NCI-H2081 treated with DMSO at 0.1 percent for 48 hours (cell line): ENCODE measurements at regions not wholly inside any gene's neighbourhood (a gene's known extent, or its start where the extent isn't known, plus 50 kb on each side); places are given as distances from the start of the nearest gene placed in this dataset.
"Not testable (repeated sequence)": the region's sequence is repeated elsewhere in the genome, so short reads cannot be mapped to it uniquely, and the experiment has no call there.

Source experiments
- DNase-seq: peaks from one replicate; lab custom pipeline; 2025; lab: John Stamatoyannopoulos, UW

DNA sequence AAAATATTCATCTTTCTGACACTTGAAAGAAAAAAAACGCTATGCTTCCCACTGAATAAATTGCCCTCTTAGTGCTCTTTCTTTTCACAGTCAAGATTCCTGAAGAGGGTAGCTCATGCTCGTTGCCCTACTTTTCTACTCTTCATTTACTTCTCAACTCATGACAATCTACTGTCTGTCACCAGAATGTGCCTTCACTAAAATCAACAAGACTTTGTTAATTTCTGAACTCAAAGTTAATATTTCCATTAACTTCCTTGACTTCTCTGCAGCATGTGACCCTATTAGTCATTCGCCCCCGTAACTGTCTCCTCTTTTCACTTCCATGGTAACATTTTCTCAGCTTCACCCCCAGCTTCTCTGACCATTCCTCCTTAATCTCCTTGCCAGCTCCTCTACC is 98.9 kb upstream of the MAPRE2 start:
- no peak for DNase-seq

DNA sequence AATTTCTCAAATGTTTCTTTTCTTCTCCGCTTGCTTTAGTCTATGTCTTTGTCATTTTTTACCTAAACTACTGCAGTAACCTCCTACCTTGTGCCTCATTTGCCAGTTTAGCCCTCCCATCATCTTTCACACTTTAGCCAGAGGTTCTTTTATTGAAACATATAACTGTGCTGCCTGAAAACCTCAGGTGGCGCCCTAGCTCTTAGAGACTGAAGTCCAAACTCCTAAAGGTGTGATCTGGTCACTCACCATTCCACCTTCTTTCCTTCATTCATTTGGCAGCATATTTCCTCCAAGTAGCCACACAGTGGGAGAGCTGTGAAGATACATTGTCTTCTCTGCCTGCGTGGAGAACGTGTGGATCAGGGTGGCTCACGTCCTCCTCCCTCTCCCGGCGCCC is 98.2 kb upstream of the MAPRE2 start:
- DNase-seq: no peak

DNA sequence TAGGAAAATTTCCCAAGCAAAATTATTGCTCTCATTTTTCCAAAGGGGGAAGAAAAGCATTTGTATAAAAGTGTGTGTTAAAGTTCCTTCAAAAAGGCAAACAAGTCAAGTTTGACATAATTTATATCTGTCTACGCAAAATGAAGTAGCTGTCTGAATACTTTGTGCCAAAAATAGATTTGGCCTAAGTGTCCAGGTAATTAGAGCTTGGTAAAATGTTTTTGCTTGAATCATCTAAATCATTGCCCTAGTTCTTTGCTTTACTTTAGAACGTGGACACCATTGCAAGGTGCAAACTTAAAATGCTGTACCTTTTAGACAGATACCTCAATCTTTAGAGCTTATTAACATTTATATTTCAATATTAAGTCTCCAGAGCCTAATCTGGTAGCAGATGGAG is 97.6 kb upstream of the MAPRE2 start:
- DNase-seq: no peak

DNA sequence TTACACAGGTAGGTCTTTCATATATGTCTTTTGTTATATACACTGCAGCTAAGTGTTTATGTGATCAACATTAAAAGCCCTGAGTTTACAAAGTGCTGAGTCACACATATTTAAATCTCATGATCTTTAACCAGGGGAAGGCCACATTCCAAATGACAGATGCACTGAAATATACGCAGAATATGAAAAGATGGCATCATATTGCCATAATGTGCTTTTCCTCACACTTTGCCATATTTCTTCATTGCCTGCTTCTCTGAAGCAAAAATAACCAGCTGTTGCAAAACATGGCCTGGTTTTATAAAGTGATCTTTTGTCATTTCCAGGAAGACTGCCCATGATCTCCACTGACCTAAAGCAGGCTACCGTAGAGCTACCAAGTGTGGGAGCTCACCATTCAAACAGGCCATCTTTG is 93.5 kb upstream of the MAPRE2 start:
- no peak for DNase-seq

DNA sequence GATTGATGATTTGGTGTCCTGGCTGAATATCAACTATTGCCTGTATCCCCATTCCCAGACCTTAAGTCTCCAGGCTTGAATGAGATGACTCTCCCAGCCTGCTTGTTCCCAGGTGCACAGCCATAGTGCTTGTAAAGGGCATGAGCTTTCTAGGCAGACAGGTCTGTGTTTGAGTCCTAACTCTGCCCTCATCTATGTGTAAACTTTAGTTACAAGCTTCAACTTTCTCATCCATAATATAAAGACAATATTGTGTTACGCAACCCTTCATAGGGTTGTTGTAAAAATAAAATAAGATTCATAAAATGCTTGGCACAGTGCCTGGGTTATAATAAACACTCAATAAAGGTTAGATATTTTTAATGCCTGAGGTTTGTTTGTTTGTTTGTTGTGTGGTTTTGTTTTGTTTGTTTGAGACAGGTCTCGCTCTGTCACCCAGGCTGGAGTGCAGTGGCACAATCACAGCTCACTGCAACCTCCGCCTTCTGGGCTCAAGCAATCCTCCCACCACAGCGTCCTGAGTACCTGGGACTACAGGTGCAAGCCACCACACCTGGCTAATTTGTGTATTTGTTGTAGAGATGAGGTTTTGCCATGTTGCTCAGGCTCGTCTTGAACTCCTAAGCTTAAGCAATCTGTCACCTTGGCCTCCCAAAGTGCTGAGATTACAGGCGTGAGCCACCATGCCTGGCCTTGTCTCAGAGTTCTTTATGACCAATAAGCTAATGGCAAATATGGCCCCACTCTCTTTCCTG is 89.4 kb upstream of the MAPRE2 start:
- no peak for DNase-seq

DNA sequence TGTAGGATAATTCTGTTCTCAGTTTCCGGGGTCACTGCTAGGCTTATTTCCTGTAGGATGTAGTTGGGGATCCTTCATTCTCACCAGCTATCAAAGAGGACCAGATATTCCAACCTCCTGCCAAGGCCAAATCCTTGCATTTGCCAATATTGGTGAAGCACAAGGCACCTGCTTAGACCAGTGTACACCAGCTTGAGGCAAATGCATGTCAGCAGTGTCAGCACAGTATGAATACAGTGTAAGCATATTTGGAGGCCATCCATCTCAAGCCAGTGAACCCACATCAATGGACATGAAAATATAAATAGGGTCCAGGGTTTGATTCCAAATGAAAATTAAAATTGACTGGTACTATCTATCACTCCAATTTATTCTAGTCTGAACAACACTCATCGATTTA is 88.0 kb upstream of the MAPRE2 start:
- no peak for DNase-seq

DNA sequence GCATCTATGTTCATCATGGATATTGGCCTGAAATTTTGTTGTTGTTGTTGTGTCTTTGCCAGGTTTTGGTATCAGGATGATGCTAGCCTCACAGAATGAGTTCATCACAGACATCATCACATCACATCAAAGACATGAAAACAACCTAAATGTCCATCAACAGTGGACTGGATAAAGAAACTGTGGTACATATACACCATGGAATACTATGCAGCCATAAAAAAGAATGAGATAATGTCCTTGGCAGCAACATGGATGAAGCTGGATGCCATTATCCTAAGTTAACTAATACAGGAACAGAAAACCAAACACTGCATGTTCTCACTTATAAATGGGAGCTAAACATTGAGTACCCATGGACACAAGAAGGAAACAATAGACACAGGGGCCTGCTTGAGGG is 85.7 kb upstream of the MAPRE2 start:
- not testable (repeated sequence) for DNase-seq

DNA sequence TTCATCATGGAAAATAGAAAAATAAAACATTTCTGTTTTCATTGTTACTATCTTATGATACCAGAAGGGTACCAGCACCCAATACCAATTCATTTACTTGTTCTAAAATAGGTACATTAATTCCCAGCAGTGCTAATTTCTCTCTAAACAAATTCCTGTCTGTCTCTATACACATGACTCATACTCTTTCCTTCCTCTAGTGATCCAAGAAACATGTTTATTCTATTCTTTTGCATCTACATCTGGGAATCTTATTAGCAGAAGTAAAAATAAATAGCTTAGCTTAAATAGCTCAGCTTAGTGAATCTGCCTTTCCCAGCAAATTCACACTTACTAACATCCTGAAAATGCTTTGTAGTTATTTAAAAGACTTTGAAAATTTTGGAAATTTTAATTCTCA is 84.5 kb upstream of the MAPRE2 start:
- no peak for DNase-seq

DNA sequence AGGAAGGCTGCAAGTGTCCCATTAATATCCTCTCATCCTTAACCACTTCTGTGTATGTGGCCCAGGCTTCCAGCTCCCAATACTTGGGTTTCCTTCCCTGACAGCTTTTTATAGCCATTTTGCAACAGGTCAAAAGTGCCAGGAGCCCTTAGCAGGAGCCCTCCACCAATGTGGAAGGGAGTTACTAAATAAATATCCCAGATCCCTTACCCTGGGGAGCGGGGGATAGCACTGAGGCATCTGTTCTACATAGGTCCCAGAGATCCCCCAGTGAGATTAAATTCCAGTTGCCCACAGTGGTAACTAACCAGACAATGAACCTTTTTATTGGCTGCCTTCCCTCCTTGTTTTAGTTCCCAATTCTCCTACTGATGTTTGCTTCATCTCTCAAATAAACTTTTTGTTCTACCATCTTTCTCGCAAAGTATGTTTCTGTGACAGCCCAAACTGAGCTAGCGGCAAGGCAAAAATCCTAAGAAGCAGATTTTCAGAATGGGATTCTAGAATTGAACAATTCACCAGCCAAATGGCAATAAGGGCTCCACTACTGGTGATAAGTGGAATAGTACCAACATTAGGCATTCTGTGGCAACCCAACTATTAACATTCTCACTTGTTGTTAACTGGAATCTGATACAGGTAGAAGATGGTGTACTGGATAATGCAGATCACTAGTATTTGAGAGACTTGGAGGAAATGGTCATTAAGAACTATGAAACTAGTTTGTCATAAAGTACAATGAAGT is 83.9 kb upstream of the MAPRE2 start:
- DNase-seq: no peak

DNA sequence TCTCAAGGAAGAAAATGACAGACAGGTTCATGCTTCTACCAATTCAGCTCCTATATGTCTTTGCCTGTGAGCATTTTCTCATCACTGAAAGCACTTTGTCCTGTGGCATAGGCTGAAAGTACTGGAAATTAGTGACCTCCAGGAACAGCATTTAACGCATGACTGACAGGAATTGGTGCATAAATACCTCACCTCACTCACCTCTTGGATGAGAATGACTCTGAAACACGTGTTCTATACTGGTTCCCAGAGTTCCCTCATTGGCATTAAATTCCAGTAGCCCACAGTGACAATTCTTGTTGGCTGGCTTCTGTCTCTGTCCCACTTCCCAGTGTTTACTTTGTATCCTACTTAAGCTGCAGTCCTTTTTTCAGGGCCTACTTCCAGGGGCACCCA is 83.4 kb upstream of the MAPRE2 start:
- no peak for DNase-seq

DNA sequence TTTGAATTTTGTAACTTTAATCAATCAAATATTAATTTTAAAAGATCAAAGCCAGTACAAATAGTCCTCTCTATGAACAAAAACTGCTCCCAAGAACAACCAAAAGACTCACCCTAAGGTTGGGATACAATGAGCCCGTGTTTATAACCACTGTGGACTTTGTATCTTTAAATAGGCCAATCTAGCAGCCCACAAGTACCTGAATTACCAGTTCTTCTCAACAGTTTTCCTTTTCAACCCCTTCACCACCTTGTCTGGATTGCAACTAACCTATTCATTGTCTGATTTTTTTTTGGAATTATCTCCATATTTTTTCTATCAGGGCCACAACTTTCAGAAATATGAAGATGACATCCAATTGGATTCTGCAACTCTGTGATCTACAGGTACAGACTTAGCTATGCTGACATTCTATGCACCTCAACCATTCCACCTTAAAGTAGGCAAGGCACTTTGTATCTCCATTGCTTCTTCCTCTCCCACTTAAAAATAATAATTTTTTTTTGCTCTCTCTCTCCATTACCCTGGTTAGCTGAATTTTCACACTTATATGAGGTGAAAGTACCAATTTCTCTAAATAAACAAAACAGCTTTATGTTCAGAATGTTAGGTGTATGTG is 81.9 kb upstream of the MAPRE2 start:
- no peak for DNase-seq

DNA sequence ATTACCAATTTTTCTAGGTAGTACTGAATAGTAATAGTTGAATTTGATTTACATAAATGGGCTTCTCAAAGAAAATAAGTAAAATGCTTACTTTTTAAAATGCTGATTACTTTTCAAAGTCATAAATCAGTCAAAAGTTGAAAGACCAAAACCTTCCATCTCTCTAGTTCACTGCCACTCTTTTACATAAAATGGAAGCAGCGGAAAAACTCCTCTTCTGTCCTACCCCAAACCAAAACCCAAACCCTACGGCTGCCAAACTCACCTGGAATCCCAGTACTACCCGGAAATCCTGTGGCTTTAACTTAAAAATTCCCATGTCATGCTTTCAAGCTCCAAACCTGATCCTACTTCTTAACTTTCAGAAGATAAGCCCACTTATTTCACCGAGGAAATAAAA is 81.2 kb upstream of the MAPRE2 start:
- DNase-seq: no peak

DNA sequence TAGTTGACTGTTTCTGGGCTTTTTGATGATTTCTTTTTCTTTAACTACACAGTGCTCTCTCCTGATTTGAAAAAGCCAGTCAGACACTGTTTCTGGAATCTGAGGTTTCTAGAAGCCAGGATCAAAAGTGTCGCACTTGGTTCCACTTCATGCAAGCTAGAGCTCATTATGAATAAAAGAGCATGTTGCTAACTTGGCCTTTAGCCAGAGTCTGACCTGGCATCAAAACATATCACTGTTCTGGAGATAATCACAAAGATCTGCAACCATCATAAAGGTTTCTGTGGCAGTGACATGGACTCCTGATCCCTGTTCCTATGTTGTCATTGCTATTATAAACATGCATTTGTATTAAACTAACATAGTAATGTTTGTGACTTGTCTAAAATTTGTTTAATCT is 76.1 kb upstream of the MAPRE2 start:
- DNase-seq: no peak

DNA sequence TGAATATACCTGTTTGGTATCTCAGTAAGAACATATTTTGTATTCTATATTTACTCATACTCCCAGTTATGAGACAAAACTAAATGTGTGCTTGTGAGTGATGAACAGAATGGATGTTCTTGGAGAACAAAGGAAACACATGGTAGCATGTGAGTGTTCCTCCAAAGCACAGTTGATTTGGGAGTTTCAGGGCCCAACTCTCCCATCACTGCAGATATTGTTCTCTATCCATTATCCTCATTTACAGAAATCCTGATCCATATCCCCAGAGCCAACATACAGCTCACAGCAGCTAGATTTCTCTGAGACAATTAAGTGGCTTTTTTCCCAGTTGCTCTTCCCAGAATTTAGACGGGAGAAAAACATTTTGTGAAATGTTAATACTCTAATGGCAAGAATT is 75.6 kb upstream of the MAPRE2 start:
- no peak for DNase-seq

DNA sequence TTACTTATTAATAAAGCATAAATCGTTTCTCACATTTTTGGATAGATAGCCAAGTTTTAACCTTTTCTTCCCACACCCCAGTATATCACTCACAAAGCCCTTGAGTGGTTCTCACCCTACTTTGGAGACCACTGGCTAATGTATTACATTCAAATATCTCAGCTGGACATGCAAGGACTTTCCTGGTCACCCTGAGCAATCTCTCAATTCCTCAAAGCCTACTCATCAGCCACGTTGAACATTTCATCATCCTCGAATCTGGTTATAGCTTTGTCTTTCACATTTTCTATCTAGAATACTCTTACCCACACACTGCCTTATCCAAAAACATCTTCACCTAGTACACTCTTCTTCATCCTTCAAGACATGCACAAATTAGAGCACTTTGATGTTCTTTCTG is 71.1 kb upstream of the MAPRE2 start:
- DNase-seq: no peak

DNA sequence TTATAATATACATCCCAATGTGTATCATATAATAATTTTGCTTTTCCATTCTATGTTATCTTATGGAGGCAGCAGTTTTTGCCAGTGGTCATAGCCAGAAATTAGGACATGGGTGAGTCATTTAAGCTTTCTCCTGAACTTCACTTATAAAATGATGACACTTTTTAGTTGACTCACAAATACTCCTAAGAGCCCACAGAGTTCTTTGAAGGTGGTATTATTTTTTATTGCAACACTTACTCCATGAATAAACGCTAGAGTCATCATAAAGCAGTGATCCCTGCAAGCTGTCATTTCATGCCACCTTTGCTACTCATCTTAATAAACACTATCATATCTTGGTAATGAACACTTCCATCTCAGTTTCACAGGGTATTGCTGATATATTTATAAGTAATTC is 69.9 kb upstream of the MAPRE2 start:
- DNase-seq: no peak

DNA sequence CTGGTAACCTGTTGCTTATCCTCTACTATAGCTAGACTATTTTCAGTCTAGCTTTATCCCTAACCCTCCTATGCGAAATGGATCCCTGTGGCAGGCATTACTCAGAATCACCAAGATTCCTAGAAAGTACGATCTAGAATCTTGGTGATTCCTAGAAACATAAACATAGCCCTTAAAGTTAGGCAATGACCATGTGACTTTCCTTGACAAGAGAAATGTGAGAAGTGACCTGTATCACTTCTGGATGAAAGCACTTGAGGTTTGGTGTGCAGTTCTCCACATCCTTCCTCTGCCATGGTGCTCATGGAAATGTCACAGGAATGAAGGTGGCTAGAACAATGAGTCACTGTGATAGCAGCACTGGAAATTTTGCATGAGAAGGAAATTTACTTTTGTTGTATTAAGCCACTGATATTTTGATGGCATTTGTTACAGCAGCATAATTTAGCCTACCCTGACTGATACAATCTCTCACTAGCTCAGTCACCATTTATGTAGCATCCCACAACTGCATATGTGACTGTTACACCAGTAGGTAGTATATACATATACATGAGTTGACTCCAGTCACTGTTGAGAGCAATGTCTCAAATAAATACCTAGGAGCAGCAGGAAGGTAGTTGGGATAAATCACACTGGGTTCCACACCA is 68.3 kb upstream of the MAPRE2 start:
- no peak for DNase-seq

DNA sequence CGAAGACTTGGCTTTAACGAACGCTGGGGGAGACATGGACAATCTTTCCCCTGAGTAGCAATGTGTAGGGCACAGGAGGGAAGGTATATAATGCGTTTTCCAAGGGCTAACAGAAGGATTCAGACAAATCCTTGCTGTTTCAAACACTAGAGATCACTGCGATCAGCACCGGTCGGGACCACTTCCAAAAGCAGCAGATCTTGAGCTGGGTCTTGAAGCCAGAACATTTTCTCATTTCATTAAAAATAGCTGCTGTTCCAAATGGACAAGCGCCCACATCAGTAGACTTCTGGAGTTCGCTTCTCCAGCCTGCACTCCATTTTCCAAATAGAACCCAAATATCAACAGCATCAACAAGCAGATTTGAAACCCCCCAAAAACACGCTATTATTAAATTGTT is 65.1 kb upstream of the MAPRE2 start:
- no peak for DNase-seq

DNA sequence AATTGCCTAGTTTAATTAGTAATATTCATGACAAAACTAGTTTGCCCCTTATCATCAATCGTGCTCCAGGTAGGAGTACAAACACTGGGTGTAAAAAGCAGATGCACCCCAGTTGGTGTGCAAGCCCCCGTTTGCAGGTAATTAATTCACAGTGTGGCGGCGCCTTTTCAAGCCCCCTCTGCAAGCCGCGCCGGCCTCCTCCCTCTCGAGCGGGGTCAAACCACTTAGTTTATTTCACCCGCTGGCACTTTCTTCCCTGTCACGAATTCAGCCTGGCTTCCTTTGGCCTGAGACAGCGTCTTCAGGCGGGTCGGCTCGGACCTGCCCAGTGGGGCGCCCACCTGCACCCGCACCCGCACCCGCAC is 64.7 kb upstream of the MAPRE2 start:
- DNase-seq: no peak

DNA sequence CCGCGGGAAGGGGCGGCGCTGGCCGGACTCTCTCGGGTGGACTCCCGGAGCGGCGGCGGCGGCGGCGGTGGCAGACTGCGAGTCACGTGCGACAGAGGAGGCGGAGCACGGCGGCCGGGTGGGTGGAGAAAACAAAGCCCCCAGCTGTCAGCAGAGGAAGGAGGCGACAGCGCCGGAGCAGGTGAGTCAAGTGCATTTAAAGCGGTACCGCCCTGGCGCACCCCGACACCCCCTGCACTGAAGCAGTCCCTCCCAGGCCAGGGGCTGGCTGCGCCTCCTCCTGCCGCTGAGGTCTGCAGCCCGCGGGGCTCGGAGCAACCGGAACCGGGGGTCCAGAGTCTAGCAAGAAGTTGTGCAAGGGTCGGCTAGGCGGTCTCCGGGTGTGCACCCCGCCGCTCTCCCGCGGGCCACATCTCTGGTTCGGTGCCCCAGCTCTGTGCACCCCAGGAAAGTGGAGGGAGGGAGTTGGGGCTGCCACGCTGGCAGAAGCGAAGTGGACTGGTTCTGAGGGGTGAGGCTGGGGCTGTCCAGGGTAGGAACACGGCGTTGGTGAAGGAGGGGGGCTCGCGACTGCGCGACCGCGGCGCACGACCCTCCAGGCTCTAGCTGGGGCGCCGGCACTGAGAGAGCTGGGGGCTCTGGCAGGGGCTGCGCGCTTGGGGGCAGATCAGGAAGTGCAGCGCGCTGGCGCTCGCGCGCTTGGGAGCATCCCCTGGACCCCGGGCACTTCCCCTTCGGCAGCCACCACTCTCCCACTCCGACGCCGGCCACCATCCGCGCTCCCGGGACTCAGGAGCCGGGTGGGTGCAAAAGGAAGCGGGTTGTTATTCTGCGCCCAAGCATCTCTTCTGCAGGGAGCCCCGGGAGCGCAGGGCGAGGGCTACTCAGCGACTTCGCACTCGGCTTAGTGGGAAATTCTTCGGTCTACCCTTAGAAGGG is 64.0 kb upstream of the MAPRE2 start:
- no peak for DNase-seq

DNA sequence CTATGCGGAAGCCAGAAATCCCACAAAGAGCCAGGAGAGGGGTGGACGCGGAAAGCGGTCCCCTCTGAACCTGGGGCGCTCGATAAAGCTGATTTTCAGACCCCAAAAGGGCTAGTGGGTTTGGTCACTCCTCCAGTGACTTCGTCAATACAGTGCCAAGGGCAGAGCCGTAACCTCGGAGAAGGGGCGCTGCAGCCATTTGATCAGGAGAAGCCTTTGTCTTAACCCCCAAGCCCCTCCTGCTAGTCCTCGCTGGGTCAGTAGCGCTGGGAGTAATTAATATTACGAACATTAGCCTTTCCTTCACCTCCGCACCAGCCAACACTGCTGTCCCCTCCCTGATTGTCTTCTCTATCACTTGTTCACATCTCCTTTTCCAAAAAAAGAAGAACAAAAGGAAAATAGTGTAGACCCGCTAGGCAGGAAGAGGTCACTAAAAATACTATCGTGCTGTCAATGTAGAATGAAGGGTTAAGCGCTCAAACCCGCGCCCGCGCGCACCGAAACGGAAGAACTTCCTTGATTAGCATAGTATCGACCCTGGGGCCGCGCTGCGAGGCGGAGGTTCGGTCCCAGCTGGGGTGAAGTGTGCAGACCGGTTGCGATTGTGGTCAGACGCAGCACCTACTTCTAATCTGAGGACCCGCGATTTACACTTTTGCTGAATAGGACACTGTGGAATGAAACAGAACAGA is 63.2 kb upstream of the MAPRE2 start:
- DNase-seq: no peak
